A549 (cell line): ENCODE measurements at regions not wholly inside any gene's neighbourhood (a gene's known extent, or its start where the extent isn't known, plus 50 kb on each side); places are given as distances from the start of the nearest gene placed in this dataset.
"Not testable (repeated sequence)": the region's sequence is repeated elsewhere in the genome, so short reads cannot be mapped to it uniquely, and the experiment has no call there.

ENCODE experiments used
- ATAC-seq, 2 experiments: fragments of 200-7000 bp in 1 of 2; fragments of >200 bp in 1 of 2; cut with Nextera tagmentation in 1 of 2; cut with Tn5 transposase in 1 of 2; 3 replicates each; pipeline versions ENCODE4 v1.8.0 to v1.9.1; 2018 to 2020; ENCODE audit warnings: mild to moderate bottlenecking in 1 of 2, moderate library complexity in 1 of 2
- CTCF ChIA-PET: fragments of 300-600 bp; sonication (Branson Sonifier 250); formaldehyde crosslinking; extraction: SDS; loops from one replicate; lab custom pipeline; 2021; ENCODE audit warnings: antibody characterized with exemption, inconsistent platforms; lab: Yijun Ruan, JAX
- POLR2A ChIA-PET: fragments of 350-600 bp; formaldehyde crosslinking; extraction: SDS; loops from one replicate; lab custom pipeline; 2021; ENCODE audit warnings: antibody characterized with exemption, inconsistent platforms; lab: Yijun Ruan, JAX
- DNase-seq, 2 experiments: peaks; one replicate each; pipeline versions ENCODE4 v3.0.0 to v3.0.0-alpha.2; 2011 to 2016; ENCODE audit warnings: low read depth in 1 of 2, low spot score in 1 of 2
- FAIRE-seq: peaks from 2 replicates; lab custom pipeline; 2011; peaks lifted over from hg19 to GRCh38; lab: Jason Lieb, UNC
- H3K27ac ChIP-seq, 2 experiments: fragments of >200 bp; sonication (Bioruptor Twin); formaldehyde crosslinking; 3 replicates each; pipeline ENCODE4 v1.5.1; 2016 to 2017
- H3K4me1 ChIP-seq: fragments of >200 bp; sonication (Bioruptor Twin); formaldehyde crosslinking; 3 replicates; pipeline ENCODE4 v1.6.1; 2016
- H3K4me2 ChIP-seq: fragments of >200 bp; sonication (Bioruptor Twin); formaldehyde crosslinking; 3 replicates; pipeline ENCODE4 v1.6.1; 2016
- H3K4me3 ChIP-seq: fragments of >200 bp; sonication (Bioruptor Twin); formaldehyde crosslinking; 3 replicates; pipeline ENCODE4 v1.5.1; 2016
- H3K9me3 ChIP-seq: fragments of >200 bp; sonication (Bioruptor Twin); formaldehyde crosslinking; 3 replicates; pipeline ENCODE4 v1.6.1; 2016
- ATOH8 ChIP-seq: fragments of 250-450 bp; sonication (Bioruptor Pico); IDR thresholded peaks from 2 replicates; pipeline ENCODE4 v1.5.0; 2020; ENCODE audit warnings: low read depth, mild to moderate bottlenecking, moderate library complexity
- BCL3 ChIP-seq: fragments of >200 bp; sonication (Bioruptor Twin); formaldehyde crosslinking; IDR thresholded peaks from 3 replicates; pipeline ENCODE4 v1.6.1; 2016
- CBX2 ChIP-seq: fragments of 200-600 bp; sonication (generic); IDR thresholded peaks from 2 replicates; pipeline ENCODE4 v1.6.1; 2016; ENCODE audit warnings: low read depth, mild to moderate bottlenecking, borderline replicate concordance
- CEBPB ChIP-seq, 2 experiments: fragments of >200 bp in 1 of 2; sonication (Bioruptor Twin) in 1 of 2; formaldehyde crosslinking in 1 of 2; IDR thresholded peaks; 2 replicates each; pipeline ENCODE4 v1.6.1; 2012 to 2016
- CHD2 ChIP-seq: fragments of 150-350 bp; IDR thresholded peaks from 2 replicates; pipeline ENCODE4 v1.6.1; 2014; ENCODE audit warnings: low read length; ENCODE audit not compliant: partially characterized antibody
- ELK1 ChIP-seq: fragments of 150-350 bp; IDR thresholded peaks from 2 replicates; pipeline ENCODE4 v1.6.1; 2014; ENCODE audit warnings: low read depth, mild to moderate bottlenecking, low read length
- FOSB ChIP-seq: fragments of 250-450 bp; sonication (Bioruptor Pico); IDR thresholded peaks from 2 replicates; pipeline ENCODE4 v1.5.0; 2020; ENCODE audit warnings: mild to moderate bottlenecking, moderate library complexity
- FOXS1 ChIP-seq: fragments of 250-450 bp; sonication (Bioruptor Pico); IDR thresholded peaks from 2 replicates; pipeline ENCODE4 v1.5.0; 2020; ENCODE audit warnings: mild to moderate bottlenecking, moderate library complexity
- HDAC2 ChIP-seq: fragments of 200-600 bp; sonication (generic); IDR thresholded peaks from 2 replicates; pipeline ENCODE4 v1.6.1; 2016
- HMGXB4 ChIP-seq: fragments of 250-450 bp; sonication (Bioruptor Pico); IDR thresholded peaks from 2 replicates; pipeline ENCODE4 v1.5.0; 2021; ENCODE audit warnings: mild to moderate bottlenecking, moderate library complexity, borderline replicate concordance
- HOXA7 ChIP-seq: fragments of 250-450 bp; sonication (Bioruptor Pico); IDR thresholded peaks from 2 replicates; pipeline ENCODE4 v1.5.0; 2020; ENCODE audit warnings: mild to moderate bottlenecking, moderate library complexity
- HOXB5 ChIP-seq: fragments of 250-450 bp; sonication (Bioruptor Pico); IDR thresholded peaks from 2 replicates; pipeline ENCODE4 v1.5.0; 2020; ENCODE audit warnings: mild to moderate bottlenecking, moderate library complexity
- JUNB ChIP-seq: fragments of >200 bp; sonication (Bioruptor Twin); formaldehyde crosslinking; IDR thresholded peaks from 2 replicates; pipeline ENCODE4 v1.6.1; 2016
- KDM5A ChIP-seq: fragments of 200-600 bp; sonication (generic); IDR thresholded peaks from 2 replicates; pipeline ENCODE4 v1.6.1; 2016; ENCODE audit warnings: antibody characterized with exemption, mild to moderate bottlenecking
- MAFK ChIP-seq: fragments of 450-650 bp; IDR thresholded peaks from 2 replicates; pipeline ENCODE4 v1.6.1; 2014; ENCODE audit not compliant: partially characterized antibody
- MAX ChIP-seq: IDR thresholded peaks from 2 replicates; pipeline ENCODE4 v1.6.1; 2012
- MYC ChIP-seq: IDR thresholded peaks from 2 replicates; pipeline ENCODE4 v1.6.1; 2012; ENCODE audit warnings: mild to moderate bottlenecking, inconsistent platforms, low read length, improper control_type of control experiment, borderline replicate concordance
- NR3C1 ChIP-seq: fragments of >200 bp; sonication (Bioruptor Twin); formaldehyde crosslinking; IDR thresholded peaks from 3 replicates; pipeline ENCODE4 v1.6.1; 2017
- PBX3 ChIP-seq: IDR thresholded peaks from 2 replicates; pipeline ENCODE4 v1.6.1; 2012
- RFX5 ChIP-seq: fragments of 450-650 bp; IDR thresholded peaks from 2 replicates; pipeline ENCODE4 v1.7.1; 2014; ENCODE audit warnings: antibody characterized with exemption, mild to moderate bottlenecking, moderate library complexity
- TFCP2L1 ChIP-seq: fragments of 250-450 bp; sonication (Bioruptor Pico); IDR thresholded peaks from 2 replicates; pipeline ENCODE4 v1.5.0; 2021; ENCODE audit warnings: mild to moderate bottlenecking
- USF2 ChIP-seq: fragments of 450-650 bp; IDR thresholded peaks from 2 replicates; pipeline ENCODE4 v1.6.1; 2014; ENCODE audit warnings: antibody characterized with exemption
- ZC3H11A ChIP-seq: fragments of 450-650 bp; IDR thresholded peaks from 2 replicates; pipeline ENCODE4 v1.6.1; 2014; ENCODE audit warnings: antibody characterized with exemption, mild to moderate bottlenecking
- WGBS: methylation state at CpG from one replicate; pipeline ENCODE4 v1.1.6; 2017; ENCODE audit errors: missing lambda C conversion rate; 5-methylcytosine and 5-hydroxymethylcytosine counted together

- no peak for TF ChIP-seq HMGXB4 (CRISPR knock-in tag)
- TF ChIP-seq ELK1 = no peak
- TF ChIP-seq MAFK = no peak
- no peak for TF ChIP-seq PBX3
- TF ChIP-seq ATOH8 (CRISPR knock-in tag) = no peak
- TF ChIP-seq FOSB (CRISPR knock-in tag) = no peak
- no peak for TF ChIP-seq HOXA7 (CRISPR knock-in tag)
Measured at GRCh38 chr1:57572016-57572415, 148.2 kb upstream of the DAB1 start (continued).

- FAIRE-seq, H3K27ac ChIP-seq, DNase-seq, H3K4me3 ChIP-seq, ATAC-seq, POLR2A ChIA-PET, H3K9me3 ChIP-seq, H3K4me2 ChIP-seq, H3K4me1 ChIP-seq, CTCF ChIA-PET: not testable (repeated sequence)
- WGBS = 0% methylated on average over 3 of the region's 3 CpGs
Measured at GRCh38 chr1:57558066-57558465, 134.2 kb upstream of the DAB1 start.

GRCh38 chr1:57553666-57554065, 129.8 kb upstream of the DAB1 start:
- no peak overlapping the region for H3K27ac ChIP-seq
- ATAC-seq = no peak
- no peak for FAIRE-seq
- no peaks in the 10 kb centered on the region for H3K9me3 ChIP-seq
- no peak for DNase-seq
- H3K4me3 ChIP-seq = no peak overlapping the region
- 1% methylated on average over 5 of the region's 5 CpGs for WGBS
- ChIA-PET CTCF (no interaction called here), POLR2A (no interaction called here)
- TF ChIP-seq HOXB5 (CRISPR knock-in tag) (no peak), FOXS1 (CRISPR knock-in tag) (no peak)
- no peaks in the 10 kb centered on the region for H3K4me1 ChIP-seq
- no peak overlapping the region for H3K4me2 ChIP-seq

GRCh38 chr1:57551476-57551875, 127.6 kb upstream of the DAB1 start:
- ChIA-PET POLR2A (no interaction called here), CTCF (interaction anchor here (1.3 kb wide), 1 partner anchor 9 kb away, joined by 3 read pairs; no protein-coding TSS in a partner anchor)
- no peaks in the 10 kb centered on the region for H3K4me1 ChIP-seq
- no peak overlapping the region for H3K4me2 ChIP-seq
- H3K27ac ChIP-seq = no peak overlapping the region
- H3K9me3 ChIP-seq = no peaks in the 10 kb centered on the region
- ATAC-seq = no peak
- no peak overlapping the region for H3K4me3 ChIP-seq
- no peak for FAIRE-seq
- no peak for DNase-seq
- WGBS = 4% methylated on average over 4 of the region's 4 CpGs
- TF ChIP-seq MYC (no peak), KDM5A (no peak), USF2 (no peak), MAX (no peak), FOXS1 (CRISPR knock-in tag) (no peak), JUNB (no peak), RFX5 (no peak), NR3C1 (no peak), HDAC2 (no peak), CBX2 (no peak), CHD2 (no peak), BCL3 (no peak), ATOH8 (CRISPR knock-in tag) (no peak), ZC3H11A (no peak), ELK1 (no peak), CEBPB (IDR thresholded peaks at IDR 0.05) (no peak), TFCP2L1 (CRISPR knock-in tag) (no peak)
